ENCODE measurements at regions not wholly inside any gene's neighbourhood (a gene's known extent, or its start where the extent isn't known, plus 50 kb on each side); places are given as distances from the start of the nearest gene placed in this dataset.

DNA sequence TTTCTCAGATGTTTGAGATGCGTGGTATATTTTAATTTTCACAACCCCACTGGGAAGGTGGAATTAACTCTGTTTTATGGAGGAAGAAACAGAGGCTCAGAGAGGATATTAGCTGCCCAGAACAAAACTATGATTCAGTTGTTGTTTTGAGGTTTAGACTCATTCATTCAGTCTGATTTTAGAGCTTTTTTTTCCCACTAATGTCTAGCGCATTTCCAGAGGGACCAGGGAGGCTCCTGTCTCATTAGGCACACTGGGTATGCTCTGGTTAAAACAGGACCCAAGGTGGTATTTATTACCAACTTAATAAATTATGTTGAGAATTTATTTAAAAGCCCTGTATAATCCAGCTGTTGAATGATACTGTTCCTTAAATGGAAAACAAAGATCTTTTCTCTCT lies 272.0 kb upstream of the RGMA start:
- Histone ChIP-seq H3K4me3 (no peak overlapping the region), H3K9me3 (no peaks in the 10 kb centered on the region), H3K4me1 (ENCODE audit: low read depth) (no peaks in the 10 kb centered on the region), H3K36me3 (ENCODE audit: low read depth) (no peaks in the 10 kb centered on the region)
- no peak for DNase-seq
- TF ChIP-seq, protein P1, sequence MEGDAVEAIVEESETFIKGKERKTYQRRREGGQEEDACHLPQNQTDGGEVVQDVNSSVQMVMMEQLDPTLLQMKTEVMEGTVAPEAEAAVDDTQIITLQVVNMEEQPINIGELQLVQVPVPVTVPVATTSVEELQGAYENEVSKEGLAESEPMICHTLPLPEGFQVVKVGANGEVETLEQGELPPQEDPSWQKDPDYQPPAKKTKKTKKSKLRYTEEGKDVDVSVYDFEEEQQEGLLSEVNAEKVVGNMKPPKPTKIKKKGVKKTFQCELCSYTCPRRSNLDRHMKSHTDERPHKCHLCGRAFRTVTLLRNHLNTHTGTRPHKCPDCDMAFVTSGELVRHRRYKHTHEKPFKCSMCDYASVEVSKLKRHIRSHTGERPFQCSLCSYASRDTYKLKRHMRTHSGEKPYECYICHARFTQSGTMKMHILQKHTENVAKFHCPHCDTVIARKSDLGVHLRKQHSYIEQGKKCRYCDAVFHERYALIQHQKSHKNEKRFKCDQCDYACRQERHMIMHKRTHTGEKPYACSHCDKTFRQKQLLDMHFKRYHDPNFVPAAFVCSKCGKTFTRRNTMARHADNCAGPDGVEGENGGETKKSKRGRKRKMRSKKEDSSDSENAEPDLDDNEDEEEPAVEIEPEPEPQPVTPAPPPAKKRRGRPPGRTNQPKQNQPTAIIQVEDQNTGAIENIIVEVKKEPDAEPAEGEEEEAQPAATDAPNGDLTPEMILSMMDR (IDR thresholded peaks at IDR 0.05): no peak
- ATAC-seq: no peak
- intact Hi-C loops (cut with DNase I, micrococcal nuclease): no loop called here

GRCh38 chr15:93360318-93360717 lies 271.3 kb upstream of the RGMA start:
- H3K9me3 ChIP-seq: no peaks in the 10 kb centered on the region
- DNase-seq: no peak
- H3K4me1 ChIP-seq (ENCODE audit: low read depth): no peaks in the 10 kb centered on the region
- no peak overlapping the region for H3K4me3 ChIP-seq
- TF ChIP-seq, protein P1 (IDR thresholded peaks at IDR 0.05): no peak
- intact Hi-C loops (cut with DNase I, micrococcal nuclease): no loop called here
- H3K36me3 ChIP-seq (ENCODE audit: low read depth): no peaks in the 10 kb centered on the region
- no peak for ATAC-seq

- DNase-seq: no peak
These were observed 270.6 kb upstream of the RGMA start for GRCh38 chr15:93359425-93360131.

GRCh38 chr15:93359060-93359408 lies 270.0 kb upstream of the RGMA start:
- intact Hi-C loops (cut with DNase I, micrococcal nuclease): no loop called here
- ATAC-seq: no peak
- no peak for DNase-seq
- no peaks in the 10 kb centered on the region for H3K4me1 ChIP-seq (ENCODE audit: low read depth)
- H3K36me3 ChIP-seq (ENCODE audit: low read depth): no peaks in the 10 kb centered on the region
- TF ChIP-seq, protein P1 (IDR thresholded peaks at IDR 0.05): no peak
- no peaks in the 10 kb centered on the region for H3K9me3 ChIP-seq
- H3K4me3 ChIP-seq: no peak overlapping the region

More at GRCh38 chr15:93359425-93360131, 270.6 kb upstream of the RGMA start:
- ATAC-seq: no peak
- H3K9me3 ChIP-seq: no peaks in the 10 kb centered on the region
- intact Hi-C loops (cut with DNase I, micrococcal nuclease): no loop called here
- H3K4me3 ChIP-seq: no peak overlapping the region
- H3K4me1 ChIP-seq (ENCODE audit: low read depth): no peaks in the 10 kb centered on the region
- TF ChIP-seq, protein P1 (IDR thresholded peaks at IDR 0.05): no peak
- H3K36me3 ChIP-seq (ENCODE audit: low read depth): no peaks in the 10 kb centered on the region

- intact Hi-C loops (cut with DNase I, micrococcal nuclease): no loop called here
- no peaks in the 10 kb centered on the region for H3K9me3 ChIP-seq
- DNase-seq (no peak), ATAC-seq (no peak)
- H3K4me1 ChIP-seq (ENCODE audit: low read depth): no peaks in the 10 kb centered on the region
- H3K36me3 ChIP-seq (ENCODE audit: low read depth): no peaks in the 10 kb centered on the region
- no peak overlapping the region for H3K4me3 ChIP-seq
- TF ChIP-seq, protein P1 (IDR thresholded peaks at IDR 0.05): no peak
These were observed 269.4 kb upstream of the RGMA start for GRCh38 chr15:93358166-93359059.

Data from mucosa of descending colon (tissue), 3 donors.